IPS-NIHi7 (cell line): ENCODE measurements at regions not wholly inside any gene's neighbourhood (a gene's known extent, or its start where the extent isn't known, plus 50 kb on each side); places are given as distances from the start of the nearest gene placed in this dataset.
A peak's percentile ranks its signal among the peaks of the same experiment; 100 is the strongest.
"Not testable (repeated sequence)": the region's sequence is repeated elsewhere in the genome, so short reads cannot be mapped to it uniquely, and the experiment has no call there.

ENCODE experiments used
- DNase-seq: peaks from one replicate; pipeline ENCODE4 v3.0.0; 2012; ENCODE audit warnings: mixed read lengths; ENCODE audit errors: extremely low spot score

DNA sequence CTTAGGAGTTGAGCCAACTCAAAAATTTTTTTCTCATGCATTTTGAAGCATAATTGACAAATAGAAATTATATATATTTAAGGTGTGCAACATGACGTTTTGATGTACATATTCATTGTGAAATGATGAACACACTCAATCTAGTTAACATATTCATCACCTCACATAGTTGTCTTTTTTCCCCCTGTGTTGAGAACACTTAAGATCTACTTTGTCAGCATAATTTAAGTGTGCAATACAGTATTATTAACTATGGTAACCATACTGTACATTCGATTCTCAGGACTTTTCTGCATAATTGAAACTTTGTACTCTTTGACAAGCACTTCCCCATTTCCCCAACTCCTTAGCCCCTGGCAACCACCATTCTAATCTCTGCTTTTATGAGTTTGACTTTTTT, 192.2 kb upstream of the ZKSCAN2 start:
- no peak for DNase-seq

DNA sequence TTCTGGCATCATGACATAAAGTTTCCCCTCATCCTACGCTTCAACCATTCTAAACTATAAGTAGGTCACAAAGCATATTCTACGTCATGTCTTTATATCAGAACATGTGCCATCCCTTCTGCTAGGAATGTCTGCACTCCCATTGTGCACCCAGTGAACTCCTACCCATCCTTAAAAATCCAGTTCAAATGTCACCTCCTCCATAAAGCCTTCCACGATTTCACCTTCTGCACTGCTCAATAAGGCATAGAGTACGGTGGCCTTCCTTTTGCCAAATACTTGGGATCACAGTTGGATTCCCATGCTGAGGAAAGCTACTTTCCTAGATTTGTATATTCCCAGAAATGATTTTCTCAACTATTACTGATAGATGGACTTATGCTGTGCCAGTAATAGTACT, 186.3 kb upstream of the ZKSCAN2 start:
- DNase-seq: no peak

DNA sequence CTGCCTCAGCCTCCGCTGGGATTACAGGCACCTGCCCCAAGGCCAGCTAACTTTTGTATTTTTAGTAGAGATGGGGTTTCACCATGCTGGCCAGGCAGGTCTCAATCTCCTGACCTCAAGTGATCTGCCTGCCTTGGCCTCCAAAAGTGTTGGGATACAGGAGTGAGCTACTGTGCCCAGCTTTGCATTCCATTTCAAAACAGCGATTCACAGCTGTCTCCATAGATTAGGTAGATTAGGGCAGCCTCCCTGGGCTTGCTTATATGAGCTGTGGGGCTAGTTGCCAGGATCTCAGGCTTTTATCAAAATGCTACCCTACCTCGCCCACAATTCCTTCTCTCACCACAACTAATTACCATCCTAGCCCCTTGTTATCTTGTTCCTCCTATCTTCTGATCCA, 176.4 kb upstream of the ZKSCAN2 start:
- DNase-seq: no peak

GRCh38 chr16:25433388-25433787, 175.7 kb upstream of the ZKSCAN2 start:
- DNase-seq: no peak

- no peak for DNase-seq
These were observed 173.8 kb upstream of the ZKSCAN2 start for GRCh38 chr16:25431472-25431871.

- DNase-seq: no peak
These were observed 169.2 kb upstream of the ZKSCAN2 start for GRCh38 chr16:25426829-25427228.

GRCh38 chr16:25419681-25420080, 162.0 kb upstream of the ZKSCAN2 start:
- DNase-seq: no peak

GRCh38 chr16:25419153-25419552, 161.5 kb upstream of the ZKSCAN2 start:
- no peak for DNase-seq

- DNase-seq: no peak
These were observed 158.4 kb upstream of the ZKSCAN2 start for GRCh38 chr16:25416002-25416401.

DNA sequence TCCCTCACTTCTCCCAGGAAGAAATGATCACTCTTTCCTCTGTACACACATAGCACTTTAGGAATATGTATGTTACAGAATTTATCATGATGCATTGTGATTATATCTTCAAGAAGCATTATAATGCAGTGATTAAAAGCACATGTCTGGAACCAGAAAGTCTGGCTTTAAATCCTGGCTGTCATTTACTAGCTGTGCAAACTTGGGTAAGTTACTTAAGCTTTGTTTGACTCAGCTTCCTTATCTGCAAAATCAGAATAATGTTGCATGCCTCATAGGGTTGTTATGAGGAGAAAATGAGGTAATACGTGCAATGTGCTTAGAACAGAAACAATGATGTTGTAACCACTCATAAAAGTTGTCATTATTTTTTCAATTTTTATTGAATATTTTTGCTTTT, 156.3 kb upstream of the ZKSCAN2 start:
- no peak for DNase-seq

- no peak for DNase-seq
These were observed 155.5 kb upstream of the ZKSCAN2 start for GRCh38 chr16:25413133-25413532.

GRCh38 chr16:25411396-25412081, 153.9 kb upstream of the ZKSCAN2 start:
- no peak for DNase-seq

DNA sequence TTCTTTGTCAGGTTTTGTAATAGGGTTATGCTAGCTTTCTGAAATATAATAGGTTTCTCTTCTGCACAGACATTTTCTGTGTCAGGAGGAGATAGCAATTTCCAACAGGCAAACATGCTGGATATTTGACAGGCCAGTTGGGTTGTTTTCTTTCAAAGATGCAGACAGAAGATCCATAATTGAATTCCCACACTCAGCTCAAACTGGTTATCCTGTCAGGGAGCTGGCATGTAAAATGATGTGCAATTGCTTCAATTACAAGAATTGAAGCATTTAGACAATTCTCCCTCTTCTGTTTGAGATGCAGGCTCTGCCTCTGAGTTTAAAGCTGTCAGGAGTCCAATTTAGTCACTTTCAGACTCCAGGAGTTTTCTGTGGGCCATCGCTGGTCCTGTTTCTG, 146.2 kb upstream of the ZKSCAN2 start:
- no peak for DNase-seq

DNA sequence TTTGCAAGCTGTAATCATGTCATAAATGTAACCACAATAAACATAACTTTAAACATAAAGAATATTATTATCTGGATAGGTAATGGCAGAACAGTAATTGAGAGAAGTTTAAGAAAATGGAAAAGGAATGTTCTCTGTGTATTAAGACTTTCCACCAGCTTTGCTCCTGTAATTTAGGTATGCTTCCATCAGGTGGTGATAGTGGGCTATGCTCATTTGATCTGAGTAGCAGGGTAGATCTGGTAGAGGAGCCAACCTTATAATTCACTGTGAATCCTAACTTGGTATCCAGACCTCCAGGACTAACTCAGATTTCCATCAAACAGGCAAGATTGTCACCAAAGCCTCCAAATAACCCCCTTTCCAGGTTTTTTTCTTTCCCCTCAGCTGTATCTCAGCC, 137.9 kb upstream of the ZKSCAN2 start:
- DNase-seq: peak; percentile 19

GRCh38 chr16:25390761-25391160, 133.1 kb upstream of the ZKSCAN2 start:
- DNase-seq: no peak

GRCh38 chr16:25374556-25374955, 116.9 kb upstream of the ZKSCAN2 start:
- DNase-seq: no peak

DNA sequence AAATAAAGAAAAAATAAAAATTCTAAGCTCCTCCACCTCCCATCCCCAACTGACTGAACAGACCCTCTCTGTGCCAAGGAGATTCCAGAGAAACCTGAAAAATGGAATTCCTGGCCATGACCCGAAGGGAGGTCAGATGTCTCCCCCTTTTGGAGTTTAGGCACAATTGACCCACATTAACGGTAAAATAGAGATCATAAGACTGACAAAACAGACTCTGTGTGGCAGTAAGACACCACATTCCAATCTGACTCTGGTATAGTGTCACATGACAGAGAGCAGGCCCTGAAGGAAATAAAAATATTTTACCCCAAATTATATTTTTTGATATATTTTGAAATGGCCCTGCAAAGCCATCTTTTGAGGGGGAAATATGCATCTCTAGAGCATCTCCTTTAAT, 115.1 kb upstream of the ZKSCAN2 start:
- no peak for DNase-seq

DNA sequence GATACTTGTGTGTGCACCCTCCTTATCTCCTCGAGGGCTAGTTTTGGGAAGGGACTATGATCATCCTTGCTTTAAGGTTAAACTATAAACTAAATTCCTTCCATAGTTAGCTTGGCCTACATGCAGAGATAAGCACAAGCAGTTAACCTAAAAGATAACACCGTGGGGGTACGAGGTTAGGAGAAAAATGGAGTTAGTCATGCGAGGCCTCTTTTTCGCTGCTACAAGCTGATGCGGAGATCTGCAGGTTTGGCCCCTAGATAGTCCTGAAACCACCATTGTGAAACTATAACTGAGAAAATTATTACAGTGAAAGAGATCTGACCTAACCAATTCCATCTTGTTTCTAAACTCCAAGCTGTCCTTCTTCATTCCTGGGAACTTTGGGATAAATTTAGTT, 113.7 kb upstream of the ZKSCAN2 start:
- DNase-seq: no peak

GRCh38 chr16:25370541-25370940, 112.9 kb upstream of the ZKSCAN2 start:
- no peak for DNase-seq

- no peak for DNase-seq
These were observed 110.3 kb upstream of the ZKSCAN2 start for GRCh38 chr16:25367773-25368524.

DNA sequence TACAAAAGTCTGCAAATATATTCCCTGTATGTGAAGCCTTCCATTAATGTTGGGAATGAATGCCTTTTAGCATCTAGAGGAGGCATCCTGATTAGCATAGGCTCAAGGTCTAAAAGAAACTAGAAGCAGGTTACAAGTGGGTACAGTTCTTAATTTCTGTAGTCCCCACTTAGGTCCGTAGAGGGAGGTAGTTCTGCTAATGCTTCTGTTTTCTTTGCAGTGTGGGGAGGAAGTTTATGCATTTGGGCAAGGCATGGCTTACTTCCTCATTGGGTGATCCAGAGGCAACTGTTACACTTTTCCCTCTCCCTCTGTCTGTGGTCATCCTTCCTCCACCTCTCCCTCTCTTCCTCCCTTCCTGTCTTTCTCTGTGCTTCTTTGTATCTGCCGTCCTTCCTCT, 108.4 kb upstream of the ZKSCAN2 start:
- peak; percentile 17 for DNase-seq

GRCh38 chr16:25359516-25359915, 101.9 kb upstream of the ZKSCAN2 start:
- DNase-seq: not testable (repeated sequence)

- DNase-seq: no peak
These were observed 86.4 kb upstream of the ZKSCAN2 start for GRCh38 chr16:25344006-25344405.

- no peak for DNase-seq
These were observed 83.3 kb upstream of the ZKSCAN2 start for GRCh38 chr16:25340973-25341372.
